Brain microvascular endothelial cell (primary cell): ENCODE measurements at regions not wholly inside any gene's neighbourhood (a gene's known extent, or its start where the extent isn't known, plus 50 kb on each side); places are given as distances from the start of the nearest gene placed in this dataset.

Source experiments
- DNase-seq: peaks from one replicate; pipeline ENCODE4 v3.0.0-alpha.2; 2020
- H3K27ac ChIP-seq: fragments of 250-450 bp; sonication (Bioruptor Pico); 2 replicates; pipeline ENCODE4 v1.5.1; 2020; ENCODE audit warnings: mild to moderate bottlenecking, moderate library complexity
- H3K27me3 ChIP-seq: fragments of 250-450 bp; sonication (Bioruptor Pico); replicated peaks from 2 replicates; pipeline ENCODE4 v1.5.1; 2020; ENCODE audit warnings: mild to moderate bottlenecking
- H3K36me3 ChIP-seq: fragments of 250-450 bp; sonication (Bioruptor Pico); replicated peaks from 2 replicates; pipeline ENCODE4 v1.5.1; 2020; ENCODE audit warnings: mild to moderate bottlenecking
- H3K4me3 ChIP-seq: 2 replicates; pipeline ENCODE4 v1.5.1; 2011; ENCODE audit warnings: low read depth, mild to moderate bottlenecking, control low read depth, low read length, moderate library complexity
- in situ Hi-C: cut with HindIII; loops from 2 replicates; pipeline ENCODE4 v1.10.0; 2017; ENCODE audit warnings: low sequenced_read_pairs, low pct_ligation_motif_present
- TF ChIP-seq, protein P1 (sequence below): IDR thresholded peaks from 2 replicates; pipeline ENCODE4 v1.5.1; 2011; ENCODE audit warnings: low read depth, mild to moderate bottlenecking, moderate library complexity, low read length, control low read depth, inconsistent platforms; ENCODE audit errors: missing control alignments

DNA sequence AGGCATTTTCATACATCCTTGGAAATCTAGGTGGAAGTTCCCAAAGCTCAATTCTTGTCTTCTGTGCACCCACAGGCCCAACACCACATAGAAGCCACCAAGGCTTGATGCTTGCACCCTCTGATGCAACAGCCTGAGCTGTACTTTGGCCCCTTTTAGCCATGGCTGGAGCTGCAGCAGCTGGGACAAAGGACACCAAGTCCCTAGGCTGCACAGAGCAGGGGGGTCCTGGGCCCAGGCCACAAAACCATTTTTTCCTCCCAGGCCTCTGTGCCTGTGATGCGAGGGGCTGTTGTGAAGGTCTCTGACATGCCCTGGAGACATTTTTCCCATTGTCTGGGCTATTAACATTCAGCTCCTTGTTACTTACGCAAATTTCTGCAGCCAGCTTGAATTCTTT, 124.0 kb upstream of the S100G start:
- no peak overlapping the region for H3K4me3 ChIP-seq
- DNase-seq = no peak
- TF ChIP-seq, protein P1, sequence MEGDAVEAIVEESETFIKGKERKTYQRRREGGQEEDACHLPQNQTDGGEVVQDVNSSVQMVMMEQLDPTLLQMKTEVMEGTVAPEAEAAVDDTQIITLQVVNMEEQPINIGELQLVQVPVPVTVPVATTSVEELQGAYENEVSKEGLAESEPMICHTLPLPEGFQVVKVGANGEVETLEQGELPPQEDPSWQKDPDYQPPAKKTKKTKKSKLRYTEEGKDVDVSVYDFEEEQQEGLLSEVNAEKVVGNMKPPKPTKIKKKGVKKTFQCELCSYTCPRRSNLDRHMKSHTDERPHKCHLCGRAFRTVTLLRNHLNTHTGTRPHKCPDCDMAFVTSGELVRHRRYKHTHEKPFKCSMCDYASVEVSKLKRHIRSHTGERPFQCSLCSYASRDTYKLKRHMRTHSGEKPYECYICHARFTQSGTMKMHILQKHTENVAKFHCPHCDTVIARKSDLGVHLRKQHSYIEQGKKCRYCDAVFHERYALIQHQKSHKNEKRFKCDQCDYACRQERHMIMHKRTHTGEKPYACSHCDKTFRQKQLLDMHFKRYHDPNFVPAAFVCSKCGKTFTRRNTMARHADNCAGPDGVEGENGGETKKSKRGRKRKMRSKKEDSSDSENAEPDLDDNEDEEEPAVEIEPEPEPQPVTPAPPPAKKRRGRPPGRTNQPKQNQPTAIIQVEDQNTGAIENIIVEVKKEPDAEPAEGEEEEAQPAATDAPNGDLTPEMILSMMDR = no peak
- no peaks in the 10 kb centered on the region for H3K36me3 ChIP-seq
- H3K27ac ChIP-seq = no peak overlapping the region
- in situ Hi-C loops = no loop called here
- H3K27me3 ChIP-seq = no peaks in the 10 kb centered on the region

DNA sequence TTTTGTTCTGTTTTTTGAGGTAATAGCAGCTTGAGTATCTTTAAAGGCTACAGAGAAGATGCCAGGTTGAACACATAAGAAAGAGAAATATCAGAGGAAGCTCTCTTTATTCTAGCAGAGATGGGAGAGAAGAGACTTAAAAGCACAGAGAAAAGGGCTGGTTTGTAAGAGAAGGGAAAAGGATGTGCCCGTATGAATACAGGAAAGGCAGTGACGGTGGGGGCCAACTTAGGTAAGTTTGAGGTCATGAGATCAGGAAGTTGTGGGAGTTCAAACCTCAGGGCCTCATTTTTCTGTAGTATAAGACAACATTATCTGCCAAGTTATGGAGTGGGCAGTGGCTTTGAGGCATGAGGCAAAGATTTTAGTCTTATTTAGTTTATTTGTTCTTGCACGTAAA, 121.3 kb upstream of the S100G start:
- no peak overlapping the region for H3K27ac ChIP-seq
- in situ Hi-C loops = no loop called here
- no peak overlapping the region for H3K4me3 ChIP-seq
- no peaks in the 10 kb centered on the region for H3K36me3 ChIP-seq
- H3K27me3 ChIP-seq = no peaks in the 10 kb centered on the region
- TF ChIP-seq, protein P1 = no peak
- no peak for DNase-seq
